Activated naive CD8-positive, alpha-beta T cell treated with anti-CD3 and anti-CD28 coated beads, Interleukin-2, amount 50 U/mL, for 24 hours (primary cell): ENCODE measurements at regions not wholly inside any gene's neighbourhood (a gene's known extent, or its start where the extent isn't known, plus 50 kb on each side); places are given as distances from the start of the nearest gene placed in this dataset.
"Not testable (repeated sequence)": the region's sequence is repeated elsewhere in the genome, so short reads cannot be mapped to it uniquely, and the experiment has no call there.

ENCODE experiments used
- ATAC-seq: fragments of 150-1000 bp; cut with Tn5 transposase; one replicate; pipeline ENCODE4 v1.10.0; 2021
- DNase-seq: peaks from one replicate; pipeline ENCODE4 v3.0.0; 2021
- H3K27ac Mint-ChIP-seq: one replicate; pipeline ENCODE4 v1.8.0; 2021; ENCODE audit warnings: mild to moderate bottlenecking, mixed read lengths
- H3K27me3 Mint-ChIP-seq: one replicate; pipeline ENCODE4 v1.8.0; 2021; ENCODE audit warnings: mixed read lengths
- H3K36me3 Mint-ChIP-seq: one replicate; pipeline ENCODE4 v1.8.0; 2021; ENCODE audit warnings: low read depth, mixed read lengths
- H3K4me1 Mint-ChIP-seq: one replicate; pipeline ENCODE4 v1.8.0; 2021; ENCODE audit warnings: mixed read lengths
- H3K4me3 Mint-ChIP-seq: one replicate; pipeline ENCODE4 v1.8.0; 2021; ENCODE audit warnings: mild to moderate bottlenecking, moderate library complexity, mixed read lengths
- H3K9me3 Mint-ChIP-seq: one replicate; pipeline ENCODE4 v1.8.0; 2021; ENCODE audit warnings: mixed read lengths

DNA sequence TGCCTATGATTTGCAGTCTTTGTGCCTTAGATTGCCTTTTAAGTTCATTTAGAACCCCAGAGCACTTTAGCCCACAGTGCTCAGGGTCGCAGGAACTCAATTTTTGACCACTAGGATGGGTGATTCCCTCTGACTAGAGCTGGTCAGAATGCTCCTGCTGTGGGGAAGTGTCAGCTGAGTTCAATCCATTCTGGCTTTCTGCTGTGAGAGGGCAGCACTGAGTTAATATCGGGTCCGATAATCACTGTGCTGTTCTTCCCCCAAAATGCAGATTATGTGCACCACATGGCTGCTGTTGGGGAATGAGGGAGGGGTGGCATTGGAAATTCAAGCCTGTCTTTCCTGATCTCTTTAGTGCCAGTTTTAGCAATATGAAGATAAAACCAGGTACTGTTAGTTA is 886.4 kb downstream of the DNAJB9 start:
- Mint-ChIP-seq H3K27me3 (no peaks in the 10 kb centered on the region), H3K27ac (no peak overlapping the region), H3K4me3 (no peak overlapping the region), H3K9me3 (peaks cover 25% of the 10 kb centered on the region), H3K36me3 (no peaks in the 10 kb centered on the region), H3K4me1 (no peaks in the 10 kb centered on the region)
- no peak for DNase-seq
- no peak for ATAC-seq

DNA sequence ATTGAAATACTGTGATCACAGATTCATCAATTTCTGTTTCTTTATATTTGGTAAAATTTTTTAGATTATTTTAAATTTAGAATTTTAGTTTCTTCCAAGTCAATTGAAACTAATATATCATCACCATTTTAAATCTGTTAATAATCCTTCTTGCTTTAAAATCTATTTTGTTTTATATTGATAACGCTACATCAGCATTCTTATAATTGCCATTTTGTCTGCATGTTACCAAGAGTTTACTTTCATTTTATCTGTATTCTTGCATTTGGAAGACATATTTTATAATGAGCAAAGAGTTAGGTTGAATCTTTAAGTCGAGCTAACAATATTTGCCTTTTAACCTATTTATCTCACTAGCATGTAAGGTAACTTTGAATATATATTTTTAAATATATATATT is 890.6 kb downstream of the DNAJB9 start:
- no peak overlapping the region for H3K4me3 Mint-ChIP-seq
- no peak overlapping the region for H3K27ac Mint-ChIP-seq
- H3K4me1 Mint-ChIP-seq, result no peaks in the 10 kb centered on the region
- no peaks in the 10 kb centered on the region for H3K9me3 Mint-ChIP-seq
- H3K36me3 Mint-ChIP-seq, result no peaks in the 10 kb centered on the region
- DNase-seq (no peak), ATAC-seq (no peak)
- no peaks in the 10 kb centered on the region for H3K27me3 Mint-ChIP-seq

DNA sequence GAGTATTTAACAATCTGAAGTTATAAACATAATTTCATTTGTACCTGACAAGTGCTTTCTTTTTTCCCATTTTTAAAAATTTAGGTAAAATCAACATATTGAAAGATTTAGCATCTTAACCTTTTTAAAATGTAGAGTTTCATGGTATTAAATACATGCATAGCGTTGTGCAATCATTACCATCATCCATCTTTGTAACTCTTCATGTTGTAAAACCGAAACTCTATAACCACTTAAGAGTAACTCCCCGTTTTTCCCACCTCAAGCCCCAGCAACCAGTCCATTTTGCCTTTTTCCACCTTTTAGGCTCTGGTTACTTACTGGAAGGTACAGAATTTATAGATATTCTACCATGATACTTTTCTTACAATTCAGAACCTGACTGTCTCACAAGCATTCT is 892.5 kb downstream of the DNAJB9 start:
- DNase-seq (no peak), ATAC-seq (no peak)
- Mint-ChIP-seq H3K36me3 (no peaks in the 10 kb centered on the region), H3K4me1 (no peaks in the 10 kb centered on the region), H3K9me3 (no peaks in the 10 kb centered on the region), H3K27ac (no peak overlapping the region), H3K4me3 (no peak overlapping the region), H3K27me3 (no peaks in the 10 kb centered on the region)

DNA sequence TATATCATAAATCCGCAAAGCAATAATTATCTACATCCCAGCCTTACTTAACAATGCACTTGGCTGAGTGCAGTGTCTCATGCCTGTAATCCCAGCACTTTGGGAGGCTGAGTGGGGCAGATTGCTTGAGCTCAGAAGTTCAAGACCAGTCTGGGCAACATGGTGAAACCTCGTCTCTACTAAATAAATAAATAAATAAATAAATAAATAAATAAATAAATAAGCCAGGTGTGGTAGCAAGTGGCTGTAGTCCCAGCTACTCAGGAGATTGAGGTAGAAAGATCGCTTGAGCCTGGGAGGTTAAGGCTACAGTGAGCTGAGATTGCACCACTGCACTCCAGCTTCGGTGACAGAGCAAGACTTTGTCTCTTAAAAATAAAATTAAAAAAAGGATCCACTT is 898.1 kb downstream of the DNAJB9 start:
- H3K27ac Mint-ChIP-seq, ATAC-seq, DNase-seq, H3K9me3 Mint-ChIP-seq, H3K4me3 Mint-ChIP-seq, H3K36me3 Mint-ChIP-seq, H3K4me1 Mint-ChIP-seq, H3K27me3 Mint-ChIP-seq: not testable (repeated sequence)

DNA sequence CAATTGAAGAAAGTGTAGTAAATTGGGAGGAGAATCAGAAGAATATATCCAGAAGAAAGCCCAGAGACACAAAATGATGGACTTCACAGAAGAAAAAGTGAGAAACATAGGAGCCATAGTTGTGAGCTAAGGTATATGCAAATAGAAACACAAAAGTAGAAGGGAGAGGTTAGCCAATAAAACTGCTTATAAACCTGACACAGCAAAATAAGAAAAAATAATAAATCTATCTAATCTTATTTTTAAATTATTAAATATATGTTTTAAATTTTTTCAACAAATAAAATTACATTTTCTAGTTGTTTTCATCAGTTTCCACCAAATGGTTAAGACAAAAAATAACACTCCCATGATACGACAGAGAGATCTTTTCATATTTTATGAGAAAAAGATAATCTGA is 903.5 kb downstream of the DNAJB9 start:
- Mint-ChIP-seq H3K9me3 (no peaks in the 10 kb centered on the region), H3K27me3 (no peaks in the 10 kb centered on the region), H3K4me3 (no peak overlapping the region), H3K27ac (no peak overlapping the region), H3K36me3 (no peaks in the 10 kb centered on the region), H3K4me1 (no peaks in the 10 kb centered on the region)
- DNase-seq, result no peak
- no peak for ATAC-seq

DNA sequence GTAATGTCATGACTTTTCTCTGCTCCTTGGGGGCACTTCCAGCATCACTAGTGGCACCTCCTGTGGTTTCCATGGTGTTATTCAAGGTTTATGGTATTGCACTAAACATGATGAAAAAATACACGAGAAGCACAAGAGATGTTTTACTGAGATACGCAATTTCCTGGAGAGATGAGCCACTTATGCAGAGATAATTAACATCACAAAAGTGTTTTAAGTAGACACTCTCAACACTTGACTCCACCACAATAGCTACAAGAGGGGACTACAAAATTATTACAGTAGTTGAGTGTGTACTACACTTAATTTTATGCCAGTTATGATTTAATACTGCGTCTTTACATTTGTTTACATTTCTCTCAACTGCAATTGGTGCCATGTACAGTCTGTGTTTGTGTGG is 906.7 kb downstream of the DNAJB9 start:
- no peak overlapping the region for H3K4me3 Mint-ChIP-seq
- H3K4me1 Mint-ChIP-seq, result no peaks in the 10 kb centered on the region
- H3K36me3 Mint-ChIP-seq, result no peaks in the 10 kb centered on the region
- no peak overlapping the region for H3K27ac Mint-ChIP-seq
- no peaks in the 10 kb centered on the region for H3K27me3 Mint-ChIP-seq
- DNase-seq (no peak), ATAC-seq (no peak)
- no peaks in the 10 kb centered on the region for H3K9me3 Mint-ChIP-seq

DNA sequence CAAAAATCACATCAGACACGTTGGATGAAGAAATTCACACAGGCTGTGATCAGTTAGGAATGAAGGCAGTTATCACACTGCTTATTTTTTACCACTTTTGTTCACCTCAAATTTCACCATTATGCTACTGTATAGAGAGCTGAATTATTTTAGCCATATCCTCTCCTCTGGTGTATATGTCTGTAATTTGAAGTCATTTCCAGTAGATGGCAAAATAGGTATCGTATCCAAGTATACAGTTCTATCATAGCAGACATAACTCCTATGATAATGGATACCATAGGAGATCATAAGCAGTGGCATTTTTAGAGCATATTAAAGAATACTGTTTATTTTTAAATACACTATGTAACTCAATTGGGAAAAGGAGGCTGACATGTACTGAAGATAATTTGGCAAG is 909.7 kb downstream of the DNAJB9 start:
- no peaks in the 10 kb centered on the region for H3K27me3 Mint-ChIP-seq
- H3K4me1 Mint-ChIP-seq, result no peaks in the 10 kb centered on the region
- H3K36me3 Mint-ChIP-seq, result no peaks in the 10 kb centered on the region
- H3K27ac Mint-ChIP-seq, result no peak overlapping the region
- ATAC-seq (no peak), DNase-seq (no peak)
- no peaks in the 10 kb centered on the region for H3K9me3 Mint-ChIP-seq
- H3K4me3 Mint-ChIP-seq, result no peak overlapping the region

DNA sequence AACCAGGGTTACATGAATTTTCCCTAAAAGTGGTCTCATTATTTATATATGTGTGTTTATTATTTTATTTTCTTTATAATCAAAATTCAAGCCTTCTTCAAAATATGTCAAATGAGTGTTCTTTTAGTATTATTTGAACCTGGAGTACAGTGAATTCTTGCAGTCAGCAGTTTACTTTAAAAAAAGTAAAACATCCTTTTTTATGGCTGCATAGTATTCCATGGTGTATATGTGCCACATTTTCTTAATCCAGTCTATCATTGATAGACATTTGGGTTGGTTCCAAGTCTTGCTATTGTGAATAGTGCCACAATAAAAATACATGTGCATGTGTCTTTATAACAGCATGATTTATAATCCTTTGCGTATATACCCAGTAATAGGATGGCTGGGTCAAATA is 920.9 kb downstream of the DNAJB9 start:
- not testable (repeated sequence) for ATAC-seq, H3K4me3 Mint-ChIP-seq, H3K27ac Mint-ChIP-seq, H3K36me3 Mint-ChIP-seq, H3K27me3 Mint-ChIP-seq, H3K4me1 Mint-ChIP-seq, H3K9me3 Mint-ChIP-seq, DNase-seq

DNA sequence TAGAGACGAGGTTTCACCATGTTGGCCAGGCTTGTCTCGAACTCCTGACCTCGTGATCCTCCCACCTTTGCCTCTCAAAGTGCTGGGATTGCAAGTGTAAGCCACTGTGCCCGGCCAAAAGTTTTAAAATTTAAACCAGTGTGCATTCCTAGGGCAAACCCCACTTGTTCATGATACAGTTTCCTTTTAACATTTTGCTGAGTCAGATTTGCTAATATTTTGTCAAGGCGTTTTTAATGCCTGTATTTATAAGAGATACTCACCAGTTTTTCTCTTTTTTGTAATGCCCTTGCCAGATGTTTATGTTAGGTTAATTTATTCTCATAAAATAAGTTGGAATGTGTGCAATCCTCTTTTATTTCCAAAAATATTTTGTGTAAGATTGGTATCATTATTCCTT is 927.4 kb downstream of the DNAJB9 start:
- Mint-ChIP-seq H3K4me3 (no peak overlapping the region), H3K9me3 (peaks cover 19% of the 10 kb centered on the region), H3K27me3 (no peaks in the 10 kb centered on the region), H3K36me3 (no peaks in the 10 kb centered on the region), H3K4me1 (no peaks in the 10 kb centered on the region), H3K27ac (no peak overlapping the region)
- DNase-seq, result no peak
- no peak for ATAC-seq

DNA sequence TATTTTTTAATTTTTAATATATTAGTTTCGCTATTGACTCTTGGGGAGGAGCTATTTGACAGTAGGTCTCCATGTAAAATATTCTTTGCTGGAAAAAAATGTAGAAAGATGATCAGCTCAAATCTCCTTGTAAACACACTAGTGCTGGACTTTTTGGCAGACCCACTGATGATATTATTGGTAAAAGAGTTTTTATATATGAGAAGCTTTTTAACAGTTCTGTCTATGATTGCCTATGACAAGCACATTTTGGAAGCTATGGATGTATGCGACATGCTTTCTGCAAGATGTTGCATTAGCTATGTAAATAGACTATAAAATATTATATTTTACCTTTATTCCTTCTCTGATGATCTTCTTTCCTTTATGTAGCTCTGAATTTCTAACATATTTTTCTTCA is 928.5 kb downstream of the DNAJB9 start:
- DNase-seq (no peak), ATAC-seq (no peak)
- H3K9me3 Mint-ChIP-seq, result peaks cover 19% of the 10 kb centered on the region
- no peak overlapping the region for H3K4me3 Mint-ChIP-seq
- H3K27ac Mint-ChIP-seq, result no peak overlapping the region
- no peaks in the 10 kb centered on the region for H3K4me1 Mint-ChIP-seq
- no peaks in the 10 kb centered on the region for H3K27me3 Mint-ChIP-seq
- H3K36me3 Mint-ChIP-seq, result no peaks in the 10 kb centered on the region

DNA sequence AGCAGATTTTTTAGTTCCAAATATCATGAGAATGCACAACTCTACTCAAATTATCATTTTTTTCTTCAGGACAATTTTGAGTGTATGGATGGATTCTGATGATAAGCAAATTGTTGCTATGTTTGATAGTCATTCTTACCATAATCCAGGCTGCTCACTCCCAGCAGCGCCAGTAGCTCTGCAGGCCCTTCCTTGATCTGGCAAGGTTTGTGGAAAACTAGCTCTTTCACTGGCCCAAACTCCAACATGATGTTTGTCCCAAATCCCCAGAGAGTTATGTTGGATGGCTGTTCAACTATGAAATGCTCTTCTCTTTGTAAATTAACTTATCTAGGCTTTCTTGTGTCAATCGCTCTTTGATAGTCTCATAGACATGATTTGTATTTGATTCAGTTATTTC is 933.7 kb downstream of the DNAJB9 start:
- DNase-seq (no peak), ATAC-seq (no peak)
- Mint-ChIP-seq H3K36me3 (no peaks in the 10 kb centered on the region), H3K4me1 (no peaks in the 10 kb centered on the region), H3K4me3 (no peak overlapping the region), H3K9me3 (peaks cover 22% of the 10 kb centered on the region), H3K27me3 (no peaks in the 10 kb centered on the region), H3K27ac (no peak overlapping the region)

DNA sequence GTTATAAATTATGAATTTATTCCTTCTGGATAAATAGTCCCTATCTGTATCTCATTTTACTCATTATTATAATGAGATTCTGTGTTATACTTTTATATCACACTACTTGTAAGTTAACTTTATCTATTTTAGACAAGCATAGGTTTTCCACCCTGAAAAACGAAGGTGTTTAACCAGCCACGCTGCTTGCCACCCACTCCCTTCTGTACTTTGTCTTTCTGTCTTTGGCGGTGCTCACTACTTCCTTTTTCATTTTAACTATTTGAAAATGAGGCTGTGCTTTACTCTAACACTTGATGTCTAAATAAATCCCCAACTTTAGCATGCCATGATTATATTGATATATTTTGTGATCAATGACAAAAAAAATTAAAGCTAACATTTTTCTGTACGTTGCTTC is 952.9 kb downstream of the DNAJB9 start:
- no peak overlapping the region for H3K27ac Mint-ChIP-seq
- H3K4me3 Mint-ChIP-seq, result no peak overlapping the region
- H3K27me3 Mint-ChIP-seq, result no peaks in the 10 kb centered on the region
- no peaks in the 10 kb centered on the region for H3K9me3 Mint-ChIP-seq
- DNase-seq (no peak), ATAC-seq (no peak)
- H3K36me3 Mint-ChIP-seq, result no peaks in the 10 kb centered on the region
- H3K4me1 Mint-ChIP-seq, result no peaks in the 10 kb centered on the region

DNA sequence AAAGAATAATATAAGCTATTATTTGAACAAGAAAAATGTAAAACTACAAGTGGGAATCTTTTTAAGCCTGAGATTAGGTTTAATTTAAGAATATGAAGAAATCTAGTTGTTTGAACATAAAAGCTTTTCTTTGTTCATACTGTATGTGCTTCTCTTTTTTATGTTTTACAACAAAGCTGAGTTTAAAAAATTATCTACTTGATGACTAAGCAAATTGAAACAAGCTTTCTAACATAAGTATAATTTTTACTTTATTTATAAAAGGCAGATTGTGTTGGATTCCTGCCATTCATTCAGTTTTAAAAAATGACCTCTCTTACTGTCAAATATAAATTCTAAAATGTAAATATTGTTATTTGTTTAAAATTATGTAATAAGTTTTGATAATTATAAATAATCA is 958.2 kb downstream of the DNAJB9 start:
- H3K4me3 Mint-ChIP-seq, result no peak overlapping the region
- H3K4me1 Mint-ChIP-seq, result no peaks in the 10 kb centered on the region
- no peaks in the 10 kb centered on the region for H3K27me3 Mint-ChIP-seq
- ATAC-seq (no peak), DNase-seq (no peak)
- H3K27ac Mint-ChIP-seq, result no peak overlapping the region
- H3K9me3 Mint-ChIP-seq, result no peaks in the 10 kb centered on the region
- H3K36me3 Mint-ChIP-seq, result no peaks in the 10 kb centered on the region

DNA sequence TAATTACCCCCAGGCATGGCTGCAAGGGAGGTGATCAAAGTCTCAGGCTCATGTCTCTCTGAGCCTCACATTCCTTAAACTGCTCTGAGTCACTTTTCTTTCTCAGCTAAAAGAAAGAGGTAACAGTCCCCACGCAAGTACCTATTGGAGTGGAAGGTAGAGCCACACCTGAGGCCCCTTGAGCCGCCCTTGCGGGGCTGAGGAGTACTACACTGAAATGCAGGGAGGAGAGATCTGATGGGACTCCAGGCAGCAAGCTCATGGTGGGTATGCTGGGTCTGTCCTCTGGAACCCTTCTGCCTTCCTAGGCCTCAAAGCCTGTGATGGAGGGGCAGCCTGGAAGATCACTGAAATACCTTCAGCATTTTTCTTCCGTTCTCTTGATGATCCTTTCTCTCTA is 960.0 kb downstream of the DNAJB9 start:
- no peaks in the 10 kb centered on the region for H3K27me3 Mint-ChIP-seq
- DNase-seq (no peak), ATAC-seq (no peak)
- H3K36me3 Mint-ChIP-seq, result no peaks in the 10 kb centered on the region
- no peaks in the 10 kb centered on the region for H3K9me3 Mint-ChIP-seq
- H3K4me3 Mint-ChIP-seq, result no peak overlapping the region
- no peaks in the 10 kb centered on the region for H3K4me1 Mint-ChIP-seq
- no peak overlapping the region for H3K27ac Mint-ChIP-seq

DNA sequence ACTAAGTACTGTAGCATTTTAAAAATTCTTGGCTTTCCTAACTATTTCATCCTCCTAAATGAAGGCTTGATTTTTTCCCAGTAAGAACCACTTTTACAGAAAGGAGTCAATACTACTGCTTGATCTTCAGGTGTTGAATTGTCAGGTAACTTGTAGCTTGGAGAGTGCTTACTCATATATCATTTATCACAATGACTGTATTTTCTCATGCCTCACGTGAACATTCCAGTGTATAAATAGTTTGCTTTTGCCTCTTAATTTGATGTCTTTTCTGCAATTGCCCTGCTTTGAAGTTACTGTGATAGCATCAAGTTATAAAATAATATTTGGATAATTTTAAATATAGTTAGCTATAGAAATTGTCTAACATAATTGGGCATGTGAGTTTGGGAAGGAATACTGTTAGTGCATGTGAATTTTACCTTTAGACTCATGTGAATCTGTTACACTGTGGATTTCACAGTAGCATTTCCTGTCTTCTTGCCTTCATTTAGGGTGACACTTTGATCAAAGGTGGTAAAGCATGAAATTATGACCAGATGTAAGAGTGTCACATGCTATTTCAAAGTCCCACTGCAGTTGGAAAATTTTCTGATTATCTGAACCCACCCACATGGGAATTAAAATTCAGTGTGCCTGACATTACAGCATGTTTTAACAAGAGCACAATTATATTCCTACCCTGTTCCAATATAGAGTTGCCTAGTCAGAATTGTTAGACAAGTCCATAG is 962.8 kb downstream of the DNAJB9 start:
- ATAC-seq, result no peak
- H3K4me1 Mint-ChIP-seq, result no peaks in the 10 kb centered on the region
- no peaks in the 10 kb centered on the region for H3K36me3 Mint-ChIP-seq
- no peaks in the 10 kb centered on the region for H3K27me3 Mint-ChIP-seq
- DNase-seq, result no peak
- no peak overlapping the region for H3K27ac Mint-ChIP-seq
- no peak overlapping the region for H3K4me3 Mint-ChIP-seq
- no peaks in the 10 kb centered on the region for H3K9me3 Mint-ChIP-seq

DNA sequence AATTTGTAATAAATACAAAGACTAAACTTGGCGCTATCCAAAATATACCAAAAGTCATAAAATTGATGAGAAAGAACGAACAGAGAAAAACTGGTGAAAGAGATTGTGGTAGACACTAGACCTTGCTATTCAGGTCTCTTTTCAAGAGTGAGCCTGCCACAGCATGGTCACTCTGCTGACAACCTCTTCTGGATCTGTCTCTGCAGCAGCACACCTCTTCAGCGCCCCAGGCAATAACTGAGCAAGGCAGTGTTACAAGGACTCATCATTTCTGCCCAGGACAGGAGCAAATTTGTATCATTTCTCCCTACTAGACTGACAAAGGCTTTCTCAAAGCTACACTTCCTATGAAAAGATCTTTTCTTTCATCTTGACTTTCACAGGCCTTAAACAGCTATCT is 976.0 kb downstream of the DNAJB9 start:
- H3K4me3 Mint-ChIP-seq, result no peak overlapping the region
- ATAC-seq, result no peak

More for the DNA sequence above, 976.0 kb downstream of the DNAJB9 start:
- Mint-ChIP-seq H3K9me3 (no peaks in the 10 kb centered on the region), H3K27me3 (peaks cover 3% of the 10 kb centered on the region), H3K4me1 (no peaks in the 10 kb centered on the region), H3K27ac (no peak overlapping the region), H3K36me3 (no peaks in the 10 kb centered on the region)
- no peak for DNase-seq
